ENCODE measurements at regions not wholly inside any gene's neighbourhood (a gene's known extent, or its start where the extent isn't known, plus 50 kb on each side); places are given as distances from the start of the nearest gene placed in this dataset.

GRCh38 chr10:4763960-4764428, 62.0 kb upstream of the AKR1E2 start:
- Mint-ChIP-seq H3K9me3 (no peaks in the 10 kb centered on the region), H3K4me1 (peaks cover 15% of the 10 kb centered on the region), H3K27ac (no peak overlapping the region), H3K4me3 (no peak overlapping the region), H3K27me3 (ENCODE audit: low read depth) (no peaks in the 10 kb centered on the region), H3K36me3 (no peaks in the 10 kb centered on the region)
- ChIA-PET POLR2A (no interaction called here), CTCF (interaction anchor here (2.1 kb wide), 1 partner anchor 51 kb away, joined by 4 read pairs; no protein-coding TSS in a partner anchor)
- TF ChIP-seq GRHL2 (CRISPR knock-in tag; IDR thresholded peaks at IDR 0.05; ENCODE audit: insufficient replicate concordance, severe bottlenecking) (no peak), PREB (CRISPR knock-in tag; IDR thresholded peaks at IDR 0.05; ENCODE audit: borderline replicate concordance) (no peak), KAT7 (CRISPR knock-in tag; IDR thresholded peaks at IDR 0.05; ENCODE audit: borderline replicate concordance) (no peak), OVOL2 (CRISPR knock-in tag; IDR thresholded peaks at IDR 0.05; ENCODE audit: borderline replicate concordance) (no peak), HMGXB4 (CRISPR knock-in tag; IDR thresholded peaks at IDR 0.05) (no peak), NFE2L1 (CRISPR knock-in tag; IDR thresholded peaks at IDR 0.05) (no peak), ZNF138 (CRISPR knock-in tag; conservative IDR thresholded peaks at IDR 0.05) (no peak), JUN (CRISPR knock-in tag; IDR thresholded peaks at IDR 0.05) (no peak), FOXP4 (CRISPR knock-in tag; IDR thresholded peaks at IDR 0.05) (no peak), E2F5 (CRISPR knock-in tag; IDR thresholded peaks at IDR 0.05) (no peak), SMAD4 (CRISPR knock-in tag; IDR thresholded peaks at IDR 0.05) (no peak), ATF6 (CRISPR knock-in tag; IDR thresholded peaks at IDR 0.05) (no peak), CTCF (IDR thresholded peaks at IDR 0.05) (no peak), ZNF219 (CRISPR knock-in tag; IDR thresholded peaks at IDR 0.05; ENCODE audit: borderline replicate concordance) (no peak), GABPB1 (CRISPR knock-in tag; IDR thresholded peaks at IDR 0.05) (no peak), GTF2I (CRISPR knock-in tag; conservative IDR thresholded peaks at IDR 0.05) (no peak), TCF7 (CRISPR knock-in tag; IDR thresholded peaks at IDR 0.05; ENCODE audit: low read depth) (no peak), ZBTB43 (CRISPR knock-in tag; IDR thresholded peaks at IDR 0.05) (no peak)
- ATAC-seq (no peak), DNase-seq (ENCODE audit: low spot score) (no peak)
